AML-193 (cell line): ENCODE measurements at regions not wholly inside any gene's neighbourhood (a gene's known extent, or its start where the extent isn't known, plus 50 kb on each side); places are given as distances from the start of the nearest gene placed in this dataset.
"Not testable (repeated sequence)": the region's sequence is repeated elsewhere in the genome, so short reads cannot be mapped to it uniquely, and the experiment has no call there.

Experiments used
- DNase-seq, 2 experiments: peaks; one replicate each; lab custom pipeline; 2025; lab: John Stamatoyannopoulos, UW

DNA sequence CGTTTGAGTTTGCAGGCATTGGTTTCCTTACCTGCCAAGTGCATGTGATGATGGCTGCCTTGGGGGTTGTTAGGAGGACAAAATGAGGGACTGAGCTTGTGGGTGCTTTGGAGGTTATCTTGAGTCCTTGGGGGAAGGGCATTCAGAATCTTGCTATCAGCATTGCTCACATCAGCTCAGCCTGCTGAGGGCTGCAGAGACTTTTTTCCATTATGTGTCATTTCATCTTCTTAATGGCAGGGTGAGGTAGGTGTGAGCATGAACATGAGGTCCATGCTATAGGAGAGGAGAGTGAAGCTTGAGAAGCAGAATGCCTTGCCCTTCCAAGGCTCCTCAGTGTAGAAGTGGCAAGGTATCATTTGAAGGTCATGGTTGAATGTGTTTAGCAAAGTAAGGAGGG lies 112.3 kb downstream of the MIAT start:
- DNase-seq: no peak

DNA sequence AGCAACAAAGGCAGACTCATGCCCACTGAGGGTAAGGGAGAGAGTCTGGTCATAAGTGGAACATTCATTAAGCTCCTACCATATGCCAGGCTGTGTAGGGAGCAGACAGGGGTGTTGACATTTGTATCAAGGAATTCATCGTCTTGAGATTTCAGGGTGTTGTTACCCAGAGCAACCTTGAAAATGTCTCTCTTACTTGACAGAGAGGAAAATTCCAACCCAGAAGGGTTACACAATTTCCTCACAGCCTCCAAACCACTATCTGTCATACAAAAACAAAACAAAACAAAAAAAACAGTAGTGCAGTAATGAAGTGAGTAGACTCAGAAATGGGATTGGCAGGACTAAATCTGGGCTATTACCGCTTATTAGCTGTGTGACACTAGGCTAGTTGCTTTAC lies 113.2 kb downstream of the MIAT start:
- no peak for DNase-seq

DNA sequence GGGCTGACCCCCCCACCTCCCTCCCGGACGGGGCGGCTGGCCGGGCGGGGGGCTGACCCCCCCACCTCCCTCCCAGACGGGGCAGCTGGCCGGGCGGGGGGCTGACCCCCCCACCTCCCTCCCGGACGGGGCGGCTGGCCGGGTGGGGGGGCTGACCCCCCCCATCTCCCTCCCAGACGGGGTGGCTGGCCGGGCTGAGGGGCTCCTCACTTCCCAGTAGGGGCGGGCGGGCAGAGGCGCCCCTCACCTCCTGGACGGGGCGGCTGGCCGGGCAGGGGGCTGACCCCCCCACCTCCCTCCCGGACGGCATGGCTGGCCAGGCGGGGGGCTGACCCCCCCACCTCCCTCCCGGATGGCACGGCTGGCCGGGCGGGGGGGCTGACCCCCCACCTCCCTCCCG lies 115.7 kb downstream of the MIAT start:
- not testable (repeated sequence) for DNase-seq

DNA sequence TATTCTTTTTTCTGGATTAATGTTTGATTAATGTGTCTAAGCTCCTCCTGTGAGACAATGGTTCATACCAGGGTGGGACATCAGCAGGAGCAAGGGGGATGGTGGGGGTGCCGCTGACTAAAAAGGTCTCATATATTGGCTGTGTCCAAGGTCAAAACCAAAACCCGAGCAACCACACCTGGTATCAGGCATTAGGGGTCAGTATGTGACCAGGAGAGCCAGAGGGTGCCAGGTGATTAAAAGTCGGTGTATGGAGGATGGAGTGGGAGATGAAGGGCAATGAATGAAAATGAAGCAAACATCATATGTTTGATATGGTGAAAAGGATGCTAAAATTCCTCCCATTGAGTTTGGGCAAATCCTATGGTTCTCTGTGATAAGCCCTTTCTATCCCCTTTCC lies 118.0 kb downstream of the MIAT start:
- no peak for DNase-seq

DNA sequence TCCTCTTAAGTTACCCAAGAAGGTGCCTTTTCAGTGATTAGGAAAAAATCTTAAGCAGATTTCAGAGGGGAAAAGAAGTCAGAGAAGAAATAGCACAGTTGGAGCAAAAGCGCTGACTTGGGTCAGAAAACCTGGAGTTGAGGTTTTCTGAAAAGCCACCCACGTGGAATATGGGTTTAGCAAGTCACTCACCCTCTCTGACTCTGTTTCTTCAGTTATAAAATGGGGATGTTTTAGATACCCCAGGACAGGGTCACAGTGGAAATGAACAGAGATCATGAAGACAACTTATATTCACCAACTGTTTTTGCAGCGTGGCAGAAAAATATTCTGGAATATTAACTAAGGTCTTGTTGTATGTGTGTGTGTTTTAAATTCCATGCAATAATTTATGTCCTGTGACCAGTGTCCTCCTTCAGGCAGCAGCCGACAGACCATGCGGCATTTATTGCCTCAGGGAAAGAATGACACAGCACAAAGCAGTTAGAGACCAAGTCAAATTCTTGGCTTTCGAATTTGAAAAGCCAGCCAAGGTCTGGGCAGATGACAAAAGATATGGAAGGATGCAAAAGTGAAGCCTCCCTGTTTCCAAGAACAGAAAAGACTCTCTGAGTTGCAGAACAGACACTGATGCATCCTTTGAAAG lies 119.9 kb downstream of the MIAT start:
- DNase-seq: no peak

DNA sequence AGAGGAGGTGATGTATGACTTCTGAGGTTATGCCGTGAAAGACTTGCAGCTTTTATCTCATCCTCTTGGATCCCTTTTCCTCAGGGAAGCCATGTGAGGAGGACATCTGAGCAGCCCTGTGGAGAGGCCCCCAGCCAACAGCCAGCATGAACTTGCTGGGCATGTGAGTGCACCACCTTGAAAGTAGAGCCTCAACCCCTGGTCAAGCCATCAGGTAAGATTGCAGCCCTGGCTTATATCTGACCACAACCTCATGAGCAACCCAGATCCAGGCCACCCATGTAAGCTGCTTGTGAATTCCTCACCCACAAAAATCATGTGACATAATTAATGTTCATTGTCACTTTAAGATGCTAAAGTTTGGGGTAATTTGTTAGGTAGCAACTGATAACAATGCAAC lies 121.0 kb downstream of the MIAT start:
- no peak for DNase-seq

DNA sequence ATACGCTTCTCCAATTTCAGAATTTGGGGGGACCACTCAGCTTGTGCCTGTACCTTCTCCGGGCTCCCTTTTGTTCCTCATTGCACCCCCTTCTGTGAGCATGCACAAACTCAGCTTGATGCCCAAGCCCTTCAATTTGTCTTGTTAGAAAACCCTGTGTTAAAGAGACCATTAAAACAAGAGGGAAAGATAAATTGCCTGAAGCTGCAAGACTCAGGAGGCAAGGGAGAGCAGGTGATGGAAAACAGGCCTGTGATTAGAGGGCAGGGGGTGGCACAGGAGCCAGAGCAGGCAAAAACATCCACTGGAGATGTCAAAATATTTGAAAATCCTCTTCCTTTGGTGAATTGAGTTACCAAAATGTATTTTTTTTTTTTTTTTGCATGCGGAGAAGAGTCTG lies 121.7 kb downstream of the MIAT start:
- DNase-seq: no peak

DNA sequence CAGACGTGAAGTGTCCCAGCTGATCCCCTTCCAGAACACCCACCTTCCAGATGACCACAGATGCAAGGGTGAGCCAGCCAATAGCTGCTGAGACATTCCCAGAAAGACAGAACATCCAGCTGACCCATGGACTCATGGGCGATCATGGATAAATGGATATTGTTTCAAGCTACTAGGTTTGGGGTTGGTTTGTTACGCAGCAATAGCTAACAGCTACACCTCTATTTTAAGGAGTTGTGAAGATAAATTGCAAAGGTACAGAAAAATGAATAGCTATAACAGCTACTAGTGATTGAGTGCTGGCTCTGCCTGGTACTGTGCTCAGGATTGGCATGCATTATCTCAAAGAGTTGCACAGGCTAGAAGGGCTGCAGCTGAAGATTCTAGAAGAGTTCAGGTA lies 122.5 kb downstream of the MIAT start:
- DNase-seq: no peak

DNA sequence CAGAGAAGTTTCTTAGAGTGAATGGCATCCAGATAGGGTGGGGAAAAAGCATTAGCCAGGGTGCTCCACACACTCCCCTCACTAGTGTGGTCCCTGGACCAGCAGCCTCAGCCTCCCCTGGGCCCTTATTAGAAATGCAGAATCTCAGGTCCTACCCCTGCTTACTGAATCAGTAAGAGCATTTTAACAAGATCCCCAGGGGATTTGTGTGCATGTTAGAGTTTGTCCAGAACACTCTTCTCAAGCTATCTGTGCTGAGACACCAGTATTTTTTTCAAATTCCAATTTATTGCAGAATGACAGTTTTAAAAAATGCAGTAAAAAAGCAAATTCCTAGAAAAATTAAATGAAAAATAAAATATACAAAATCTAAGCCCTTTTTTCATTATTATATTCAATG lies 123.1 kb downstream of the MIAT start:
- no peak for DNase-seq

DNA sequence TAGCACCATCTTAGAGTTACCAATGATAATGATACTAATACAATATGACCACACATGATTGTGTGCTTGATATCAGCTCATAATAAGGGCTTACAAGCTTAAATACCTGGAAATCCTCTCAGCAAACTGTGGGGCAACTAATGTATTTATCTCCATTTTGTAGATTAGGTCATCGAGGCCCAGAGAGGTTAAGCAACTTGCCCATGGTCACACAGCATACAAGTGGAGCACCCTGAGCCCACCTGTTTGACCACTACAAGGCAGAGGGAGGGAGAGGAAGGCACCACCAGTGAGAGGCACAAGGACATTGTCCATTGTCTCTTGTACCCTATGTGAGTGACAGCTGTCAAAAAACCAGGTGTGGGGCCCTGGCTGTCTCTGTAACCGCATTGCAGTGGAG lies 123.7 kb downstream of the MIAT start:
- no peak for DNase-seq

DNA sequence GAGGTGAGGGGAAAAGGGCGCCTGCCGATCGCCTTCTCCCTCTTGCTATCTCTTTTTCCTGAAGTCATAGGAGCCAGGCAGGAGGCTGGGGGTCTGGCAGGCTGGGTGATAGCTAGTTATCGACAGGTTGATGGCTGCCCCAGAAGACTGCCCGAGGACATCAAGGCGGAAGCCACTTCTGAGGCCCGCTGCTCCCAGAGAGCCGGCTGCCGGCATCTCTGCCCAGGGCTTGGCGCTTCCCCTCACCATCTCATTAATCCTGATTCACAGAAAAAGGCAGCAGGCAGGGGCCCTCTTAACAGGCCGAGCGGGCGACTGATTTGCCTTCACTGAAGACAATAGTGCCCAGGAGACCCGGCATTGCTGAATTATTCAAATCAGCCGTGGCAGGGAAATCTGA lies 124.2 kb downstream of the MIAT start:
- no peak for DNase-seq

DNA sequence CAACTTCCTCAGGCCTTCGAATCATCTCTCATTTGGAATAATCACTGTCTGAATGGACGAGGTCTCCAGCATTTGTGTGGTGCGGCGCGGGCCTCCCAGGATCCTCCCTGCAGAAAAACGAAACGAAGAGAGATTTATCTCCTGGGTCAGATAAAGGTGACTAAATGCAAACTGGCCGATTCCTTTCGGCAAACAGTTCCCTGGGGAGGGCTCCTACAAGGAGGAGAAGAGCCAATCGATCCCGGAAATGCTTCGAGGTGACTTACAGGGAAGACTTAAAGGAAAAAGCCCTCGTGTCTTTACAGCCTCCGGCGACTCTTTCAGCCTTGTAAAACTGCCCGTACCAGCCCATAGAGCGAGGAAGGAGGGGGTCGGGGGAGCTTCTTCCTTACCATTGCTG lies 126.5 kb downstream of the MIAT start:
- DNase-seq: no peak

DNA sequence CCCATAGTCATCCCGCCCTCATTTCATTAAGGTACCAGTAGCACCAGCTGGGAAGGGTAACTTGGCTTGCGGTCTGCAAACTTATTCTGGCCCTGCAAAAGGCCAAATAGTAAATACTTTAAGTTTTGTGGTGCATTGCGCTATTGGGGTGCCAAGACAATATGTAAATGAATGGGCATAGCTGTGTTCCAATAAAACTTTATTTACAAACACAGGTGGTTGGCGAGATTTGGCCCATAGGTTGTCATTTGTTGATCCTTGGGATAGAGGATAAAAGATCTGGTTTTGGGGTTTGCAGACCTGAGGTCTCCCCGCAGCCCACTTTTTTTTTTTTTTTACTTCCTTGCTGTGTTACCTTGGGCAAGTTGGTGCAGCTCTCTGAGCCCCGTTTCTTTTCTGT lies 127.4 kb downstream of the MIAT start:
- DNase-seq: no peak

DNA sequence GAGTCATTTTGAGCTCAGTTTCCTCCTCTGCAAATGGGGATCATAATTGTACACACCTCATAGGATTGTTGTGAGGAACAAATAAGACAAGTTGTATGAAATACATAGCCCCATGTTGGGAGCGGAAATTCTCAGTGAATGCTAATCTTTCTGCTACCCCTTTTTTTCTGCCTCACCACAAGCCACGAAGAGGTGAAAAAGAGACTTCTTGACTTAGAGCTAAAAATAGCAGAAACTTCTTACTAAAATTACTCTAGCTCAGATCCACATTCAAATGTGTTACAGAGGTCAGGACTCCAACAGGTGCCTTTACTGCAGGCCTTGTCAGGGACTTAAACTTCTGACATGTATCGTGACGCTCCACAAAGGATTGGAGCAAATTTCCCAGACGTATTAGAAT lies 128.5 kb downstream of the MIAT start:
- DNase-seq: no peak

DNA sequence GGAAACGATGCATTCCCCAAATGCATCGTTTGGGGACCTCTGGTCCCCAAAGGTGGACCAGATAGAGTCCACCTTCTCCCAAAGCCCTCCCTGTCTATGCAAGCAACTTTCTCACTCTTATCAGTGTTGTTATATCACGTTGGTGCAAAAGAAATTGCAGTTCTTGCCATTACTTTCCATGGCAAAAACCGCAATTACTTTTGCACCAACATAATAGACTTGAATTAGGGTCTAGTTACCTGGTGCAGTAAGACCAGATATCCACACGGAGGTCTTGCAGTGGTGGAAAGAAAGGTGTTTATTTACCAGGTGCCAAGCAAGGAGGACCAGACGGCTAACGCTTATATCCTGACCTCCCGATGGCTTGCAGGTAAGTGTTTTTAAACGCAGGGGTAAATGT lies 129.0 kb downstream of the MIAT start:
- no peak for DNase-seq

DNA sequence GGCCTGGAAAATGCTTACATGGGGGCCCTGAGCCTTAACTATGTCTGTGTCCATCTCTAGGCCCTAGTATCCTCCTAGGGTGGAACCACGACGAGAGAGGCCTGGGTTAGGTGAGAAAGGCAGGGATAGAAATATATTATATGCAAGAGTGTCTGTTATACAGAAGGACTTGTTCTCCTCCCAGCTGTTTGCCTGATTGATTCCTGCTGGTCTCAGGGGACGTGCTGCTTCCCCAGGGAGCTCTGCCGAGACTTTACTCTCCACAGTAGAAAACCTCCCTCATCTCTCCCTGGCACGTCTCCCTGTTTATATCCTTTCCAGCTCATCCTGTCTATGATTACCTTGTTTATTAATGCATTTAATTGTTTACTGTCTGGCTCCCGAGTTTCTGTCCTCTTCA lies 132.6 kb downstream of the MIAT start:
- no peak for DNase-seq

DNA sequence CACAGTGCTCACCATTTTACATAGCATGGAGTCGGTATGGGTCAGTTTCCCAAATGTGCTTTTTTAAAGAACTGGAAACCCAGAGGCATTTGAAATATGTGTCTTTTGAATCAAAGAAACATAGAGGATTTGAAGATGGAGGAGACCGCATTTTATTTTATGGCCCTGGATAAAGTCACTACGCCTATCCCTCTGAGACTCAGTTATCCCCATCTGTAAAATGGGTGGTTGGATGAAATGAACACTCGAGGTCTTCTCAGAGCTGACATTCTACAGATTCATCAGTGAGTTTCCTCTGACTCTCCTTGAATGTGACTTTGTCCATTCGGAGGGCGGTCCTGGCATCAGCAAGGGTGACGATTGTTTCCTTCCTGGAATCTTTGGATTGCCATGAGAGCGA lies 135.1 kb downstream of the MIAT start:
- no peak for DNase-seq

DNA sequence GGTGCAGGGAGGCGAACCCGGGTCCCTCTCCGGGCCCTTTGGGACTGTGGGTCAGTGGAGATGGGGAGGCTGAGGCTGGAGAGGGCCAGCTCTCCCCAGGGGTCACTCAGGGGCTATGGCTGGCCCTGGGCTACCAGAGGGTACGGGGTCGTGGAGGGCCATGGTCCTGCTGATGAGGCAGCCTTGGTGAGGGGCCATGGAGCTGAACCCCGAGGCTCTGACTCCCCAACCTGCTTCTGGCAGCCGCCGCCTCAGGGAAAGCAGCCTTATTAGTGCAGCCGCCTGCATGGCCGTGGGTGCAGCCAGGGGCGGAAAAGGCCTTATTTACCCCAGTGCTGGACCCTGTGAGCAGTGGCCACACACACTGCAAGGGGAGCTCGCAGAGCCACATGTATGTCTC lies 139.4 kb downstream of the MIAT start:
- no peak for DNase-seq

DNA sequence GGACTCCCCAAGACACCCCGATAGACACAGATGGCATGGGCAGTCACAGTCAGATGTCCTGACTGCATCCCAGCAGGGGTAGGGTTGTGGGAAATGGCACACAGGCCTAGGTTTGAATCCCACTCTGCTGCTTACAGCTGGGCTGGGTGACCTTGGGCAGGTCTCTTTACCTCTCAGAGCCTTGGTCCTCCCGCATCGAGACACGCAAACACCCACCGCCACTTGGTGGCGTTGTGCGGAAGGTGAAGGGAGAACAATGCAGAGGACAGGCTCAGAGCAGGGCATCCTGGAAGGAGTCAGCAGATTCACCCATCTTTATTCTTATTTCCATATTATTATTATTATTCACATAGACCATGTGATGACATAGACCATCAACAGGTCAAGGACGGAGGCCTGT lies 140.5 kb downstream of the MIAT start:
- DNase-seq: no peak

DNA sequence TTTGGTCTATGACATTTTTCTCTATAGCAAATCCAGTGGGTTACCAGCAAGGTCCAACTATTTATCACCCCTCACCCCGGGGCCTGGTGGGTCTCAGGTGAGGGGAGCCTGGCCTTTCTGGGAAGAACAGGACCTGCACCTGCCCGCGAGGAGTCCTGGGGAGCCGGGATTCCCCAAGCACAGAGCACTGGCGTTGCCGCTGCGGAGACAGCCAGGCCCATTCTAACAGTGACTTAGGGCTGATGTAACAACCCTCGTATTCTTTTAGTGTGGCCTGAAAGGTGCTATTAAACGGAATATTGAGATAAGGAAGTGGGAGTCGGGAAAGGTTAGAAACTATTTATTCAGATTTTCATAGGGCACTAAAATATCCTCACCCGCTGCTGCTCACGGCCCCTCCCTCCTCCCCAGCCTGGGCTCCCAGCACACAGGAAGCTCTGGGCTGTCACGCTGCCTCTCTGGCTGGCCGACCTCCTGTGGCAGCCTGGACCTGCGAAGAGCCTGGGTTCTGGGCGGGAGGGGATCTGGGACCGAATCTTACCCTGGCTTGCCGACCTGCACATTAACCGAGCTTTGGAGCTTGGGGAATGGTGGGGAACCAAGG lies 141.2 kb downstream of the MIAT start:
- DNase-seq: no peak

DNA sequence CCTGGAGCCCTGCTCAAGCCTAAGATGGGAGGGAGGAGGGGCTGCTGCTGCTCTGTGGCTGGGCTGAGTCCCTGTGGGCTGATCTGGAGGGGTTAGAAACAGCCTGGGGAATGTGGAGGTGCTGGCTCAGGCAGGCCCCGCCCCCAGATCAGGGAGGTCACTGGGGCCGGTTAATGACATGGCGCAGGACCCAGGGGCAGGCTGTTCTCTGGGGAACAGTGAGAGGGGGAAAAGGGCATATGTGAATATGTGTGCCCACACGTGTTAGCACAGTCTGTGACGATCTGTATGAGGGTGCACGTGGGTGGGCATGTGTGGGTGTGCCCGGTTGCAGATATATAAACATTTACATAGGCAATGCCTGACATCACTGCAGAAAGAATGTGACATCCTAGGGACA lies 143.5 kb downstream of the MIAT start:
- no peak for DNase-seq

DNA sequence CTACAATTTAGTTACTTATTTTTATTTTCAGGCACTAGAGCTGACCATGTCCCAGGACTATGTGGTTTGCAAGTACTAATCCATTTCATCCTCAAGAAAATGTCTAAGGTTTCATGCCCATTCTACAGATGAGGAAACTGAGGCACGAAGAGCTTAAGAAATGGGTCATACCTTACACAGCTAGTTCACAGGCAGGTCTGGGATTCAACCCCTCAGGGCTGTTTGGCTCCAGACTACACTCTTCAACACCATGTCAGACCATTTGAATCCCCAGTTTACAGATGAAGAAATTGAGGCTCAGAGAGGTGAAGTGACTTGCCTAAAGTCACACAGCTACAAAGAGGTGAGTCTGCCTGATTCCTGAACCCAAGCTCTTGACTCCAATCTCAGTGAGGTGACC lies 144.1 kb downstream of the MIAT start:
- no peak for DNase-seq

DNA sequence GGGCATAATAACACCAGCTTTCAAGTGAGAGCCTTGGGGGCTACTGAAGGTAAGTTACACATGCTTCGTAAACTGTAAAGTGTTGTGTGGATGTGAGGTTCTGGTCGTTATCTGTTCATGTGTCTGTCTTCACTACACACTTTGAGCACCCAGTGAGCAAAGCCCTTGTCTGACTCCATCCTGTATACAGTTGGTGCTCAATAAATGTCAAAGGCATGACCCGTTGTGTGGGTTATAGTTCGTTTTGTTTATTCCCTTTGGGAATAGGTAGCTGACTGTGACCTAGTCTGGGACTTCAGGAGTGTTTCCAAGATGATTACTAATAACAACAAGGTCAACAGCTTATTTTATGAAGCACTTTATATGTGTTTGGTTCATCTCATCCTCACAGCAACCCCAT lies 146.9 kb downstream of the MIAT start:
- no peak for DNase-seq

DNA sequence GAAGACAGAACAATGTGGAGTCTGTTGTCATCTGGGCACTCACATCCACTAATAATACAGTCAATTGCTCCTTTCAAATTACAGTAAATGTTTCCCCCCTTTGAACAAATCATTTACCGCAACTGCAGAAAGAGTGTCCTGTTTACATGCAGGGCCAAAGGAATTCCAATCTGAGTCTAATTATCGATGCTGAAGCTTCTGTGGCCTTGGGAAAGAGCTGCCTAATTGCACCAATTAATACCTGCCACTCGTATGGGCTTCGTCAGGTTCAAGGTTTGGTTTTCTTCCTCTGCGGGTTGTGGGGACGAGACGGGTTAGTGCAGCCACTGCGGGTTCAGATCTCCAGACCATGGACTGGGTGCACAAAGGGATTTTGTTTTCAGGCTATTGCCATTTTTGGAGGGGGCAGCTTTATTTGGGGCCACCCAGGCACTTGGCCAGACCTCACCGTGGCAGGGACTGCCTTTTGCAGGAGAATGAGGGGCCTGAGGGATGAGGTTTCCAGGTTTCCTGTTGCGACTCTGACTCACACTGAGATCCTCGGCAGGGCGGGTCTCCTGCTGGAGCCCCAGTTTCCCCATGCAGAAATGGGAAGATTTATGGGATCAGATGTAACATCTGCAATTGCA lies 147.6 kb downstream of the MIAT start:
- no peak for DNase-seq
